ENCODE measurements at regions not wholly inside any gene's neighbourhood (a gene's known extent, or its start where the extent isn't known, plus 50 kb on each side); places are given as distances from the start of the nearest gene placed in this dataset.

DNA sequence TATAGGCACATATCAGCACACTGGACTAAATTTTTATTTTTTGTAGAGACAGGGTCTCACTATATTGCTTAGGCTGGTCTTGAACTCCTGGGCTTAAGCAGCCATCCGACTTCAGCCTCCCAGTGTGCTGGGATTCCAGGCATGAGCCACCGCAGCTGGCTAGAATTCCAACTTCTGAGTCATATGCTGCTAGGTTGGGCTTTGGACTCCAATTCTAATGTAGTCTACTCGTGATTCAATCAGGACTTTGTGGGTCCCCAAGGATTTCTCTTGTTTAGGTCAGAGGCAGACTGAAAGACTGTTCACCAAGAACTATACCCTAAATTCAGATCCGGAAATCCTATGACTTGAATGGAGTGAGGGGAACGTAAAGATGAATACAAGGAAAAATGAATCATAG, 68.2 kb upstream of the CHD1 start:
- Histone ChIP-seq H3K27me3 (ENCODE audit: control insufficient read depth, insufficient read depth, low read length, poor library complexity, severe bottlenecking) (no peaks in the 10 kb centered on the region), H3K27ac (ENCODE audit: low read depth, low read length) (no peak overlapping the region), H3K4me3 (ENCODE audit: low read length) (no peak overlapping the region), H3K9me3 (ENCODE audit: control insufficient read depth, low read length) (no peaks in the 10 kb centered on the region), H3K9ac (ENCODE audit: extremely low read depth, low read length, poor library complexity, severe bottlenecking) (no peak overlapping the region), H3K36me3 (ENCODE audit: control insufficient read depth, insufficient read depth, low read length) (no peaks in the 10 kb centered on the region), H3K4me1 (ENCODE audit: control insufficient read depth, insufficient read depth, low read length) (peaks cover 3% of the 10 kb centered on the region)
- no peak for DNase-seq
- no peak overlapping the region for H3K4me3 Mint-ChIP-seq
- no peaks in the 10 kb centered on the region for H3K36me3 Mint-ChIP-seq (ENCODE audit: low read depth)
- 90 to 100% methylated on average over 2 to 5 of the region's 5 CpGs for WGBS, 2 experiments (ENCODE audit: insufficient coverage in 1 of 2, insufficient read length in 1 of 2)
- H3K9me3 Mint-ChIP-seq = no peaks in the 10 kb centered on the region
- peaks cover 16% of the 10 kb centered on the region for H3K4me1 Mint-ChIP-seq
- TF ChIP-seq, protein P1, sequence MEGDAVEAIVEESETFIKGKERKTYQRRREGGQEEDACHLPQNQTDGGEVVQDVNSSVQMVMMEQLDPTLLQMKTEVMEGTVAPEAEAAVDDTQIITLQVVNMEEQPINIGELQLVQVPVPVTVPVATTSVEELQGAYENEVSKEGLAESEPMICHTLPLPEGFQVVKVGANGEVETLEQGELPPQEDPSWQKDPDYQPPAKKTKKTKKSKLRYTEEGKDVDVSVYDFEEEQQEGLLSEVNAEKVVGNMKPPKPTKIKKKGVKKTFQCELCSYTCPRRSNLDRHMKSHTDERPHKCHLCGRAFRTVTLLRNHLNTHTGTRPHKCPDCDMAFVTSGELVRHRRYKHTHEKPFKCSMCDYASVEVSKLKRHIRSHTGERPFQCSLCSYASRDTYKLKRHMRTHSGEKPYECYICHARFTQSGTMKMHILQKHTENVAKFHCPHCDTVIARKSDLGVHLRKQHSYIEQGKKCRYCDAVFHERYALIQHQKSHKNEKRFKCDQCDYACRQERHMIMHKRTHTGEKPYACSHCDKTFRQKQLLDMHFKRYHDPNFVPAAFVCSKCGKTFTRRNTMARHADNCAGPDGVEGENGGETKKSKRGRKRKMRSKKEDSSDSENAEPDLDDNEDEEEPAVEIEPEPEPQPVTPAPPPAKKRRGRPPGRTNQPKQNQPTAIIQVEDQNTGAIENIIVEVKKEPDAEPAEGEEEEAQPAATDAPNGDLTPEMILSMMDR (conservative IDR thresholded peaks at IDR 0.05) = no peak
- H3K27me3 Mint-ChIP-seq (ENCODE audit: insufficient read depth) = no peaks in the 10 kb centered on the region
- no peak overlapping the region for H3K27ac Mint-ChIP-seq

GRCh38 chr5:98994611-98995010, 65.8 kb upstream of the CHD1 start:
- Mint-ChIP-seq H3K36me3 (ENCODE audit: low read depth) (no peaks in the 10 kb centered on the region), H3K27ac (no peak overlapping the region), H3K4me1 (peaks cover 16% of the 10 kb centered on the region), H3K9me3 (no peaks in the 10 kb centered on the region), H3K27me3 (ENCODE audit: insufficient read depth) (no peaks in the 10 kb centered on the region), H3K4me3 (no peak overlapping the region)
- H3K27me3 ChIP-seq (ENCODE audit: control insufficient read depth, insufficient read depth, low read length, poor library complexity, severe bottlenecking) = no peaks in the 10 kb centered on the region
- DNase-seq = no peak
- H3K27ac ChIP-seq (ENCODE audit: low read depth, low read length) = no peak overlapping the region
- TF ChIP-seq, protein P1 (conservative IDR thresholded peaks at IDR 0.05) = no peak
- H3K4me3 ChIP-seq (ENCODE audit: low read length) = no peak overlapping the region
- H3K4me1 ChIP-seq (ENCODE audit: control insufficient read depth, insufficient read depth, low read length) = peaks cover 3% of the 10 kb centered on the region
- no peaks in the 10 kb centered on the region for H3K36me3 ChIP-seq (ENCODE audit: control insufficient read depth, insufficient read depth, low read length)
- WGBS, 2 experiments (ENCODE audit: insufficient coverage in 1 of 2, insufficient read length in 1 of 2) = 87 to 89% methylated on average over 4 of the region's 4 CpGs
- no peaks in the 10 kb centered on the region for H3K9me3 ChIP-seq (ENCODE audit: control insufficient read depth, low read length)
- no peak overlapping the region for H3K9ac ChIP-seq (ENCODE audit: extremely low read depth, low read length, poor library complexity, severe bottlenecking)

DNA sequence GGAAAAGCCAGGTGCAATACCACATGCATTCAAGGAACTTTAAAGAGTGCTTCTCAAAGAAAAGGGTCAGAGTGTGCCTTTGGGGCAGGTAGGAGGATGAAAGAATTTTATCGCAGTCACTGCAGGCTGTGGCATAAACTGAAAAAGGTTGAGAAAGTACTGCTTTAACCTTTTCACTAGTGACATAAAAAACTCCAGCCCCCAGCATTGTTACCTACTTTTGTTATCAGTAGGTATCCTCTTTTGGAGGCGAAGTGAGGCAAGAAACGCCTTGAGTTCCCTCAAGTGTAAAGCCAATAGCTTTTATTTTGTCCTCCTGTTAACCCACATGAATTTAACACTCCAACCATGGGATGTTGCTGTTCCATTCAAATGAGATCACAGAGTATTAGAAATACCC, 64.7 kb upstream of the CHD1 start:
- H3K36me3 ChIP-seq (ENCODE audit: control insufficient read depth, insufficient read depth, low read length) = no peaks in the 10 kb centered on the region
- no peaks in the 10 kb centered on the region for H3K27me3 Mint-ChIP-seq (ENCODE audit: insufficient read depth)
- H3K9ac ChIP-seq (ENCODE audit: extremely low read depth, low read length, poor library complexity, severe bottlenecking) = no peak overlapping the region
- H3K4me3 Mint-ChIP-seq = no peak overlapping the region
- H3K4me1 ChIP-seq (ENCODE audit: control insufficient read depth, insufficient read depth, low read length) = peaks cover 3% of the 10 kb centered on the region
- H3K4me3 ChIP-seq (ENCODE audit: low read length) = no peak overlapping the region
- H3K27ac ChIP-seq (ENCODE audit: low read depth, low read length) = no peak overlapping the region
- no peaks in the 10 kb centered on the region for H3K9me3 Mint-ChIP-seq
- no peaks in the 10 kb centered on the region for H3K9me3 ChIP-seq (ENCODE audit: control insufficient read depth, low read length)
- TF ChIP-seq, protein P1 (conservative IDR thresholded peaks at IDR 0.05) = no peak
- no peaks in the 10 kb centered on the region for H3K27me3 ChIP-seq (ENCODE audit: control insufficient read depth, insufficient read depth, low read length, poor library complexity, severe bottlenecking)
- H3K27ac Mint-ChIP-seq = no peak overlapping the region
- H3K36me3 Mint-ChIP-seq (ENCODE audit: low read depth) = no peaks in the 10 kb centered on the region
- no peak for DNase-seq
- peaks cover 16% of the 10 kb centered on the region for H3K4me1 Mint-ChIP-seq
- 89 to 100% methylated on average over 1 to 3 of the region's 3 CpGs for WGBS, 2 experiments (ENCODE audit: insufficient coverage in 1 of 2, insufficient read length in 1 of 2)

Measured in endodermal cell (in vitro differentiated cells).